Heart left ventricle (tissue), 16 donors: ENCODE measurements at regions not wholly inside any gene's neighbourhood (a gene's known extent, or its start where the extent isn't known, plus 50 kb on each side); places are given as distances from the start of the nearest gene placed in this dataset.
A peak's percentile ranks its signal among the peaks of the same experiment; 100 is the strongest.

Experiments used
- ATAC-seq, 4 donors: fragments of 200-7000 bp; cut with Tn5 transposase; one replicate each; pipeline ENCODE4 v1.9.1; 2020 to 2022; ENCODE audit warnings: moderate library complexity in 4 of 4, mild to moderate bottlenecking in 3 of 4, moderate number of reproducible peaks in 1 of 4
- DNase-seq, 5 donors: peaks; one replicate each; pipeline ENCODE4 v3.0.0-alpha.2; 2020
- H3K27ac ChIP-seq, 12 donors: fragments of 200-600 bp; sonication (generic) in 4 of 12; one replicate each; pipeline versions ENCODE4 v1.5.0 to v1.8.0; 2016 to 2022; ENCODE audit warnings: mild to moderate bottlenecking in 2 of 12
- H3K27me3 ChIP-seq, 9 donors: fragments of 200-600 bp; sonication (generic) in 2 of 9; one replicate each; pipeline versions ENCODE4 v1.5.1 to v1.8.0; 2016 to 2022; ENCODE audit warnings: mild to moderate bottlenecking in 3 of 9
- H3K36me3 ChIP-seq, 9 donors: fragments of 200-600 bp; sonication (generic) in 2 of 9; one replicate each; pipeline versions ENCODE4 v1.5.0 to v1.8.0; 2018 to 2022; ENCODE audit warnings: mild to moderate bottlenecking in 2 of 9
- H3K4me1 ChIP-seq, 12 donors: fragments of 200-600 bp; sonication (generic) in 4 of 12; one replicate each; pipeline versions ENCODE4 v1.5.0 to v1.8.0; 2016 to 2022; ENCODE audit warnings: mild to moderate bottlenecking in 3 of 12
- H3K4me3 ChIP-seq, 12 donors: fragments of 200-600 bp; sonication (generic) in 4 of 12; one replicate each; pipeline versions ENCODE4 v1.5.0 to v1.8.0; 2017 to 2022; ENCODE audit warnings: mild to moderate bottlenecking in 9 of 12, moderate library complexity in 4 of 12
- H3K9me3 ChIP-seq, 12 donors: fragments of 200-600 bp; sonication (generic) in 4 of 12; one replicate each; pipeline versions ENCODE4 v1.5.0 to v1.8.0; 2016 to 2022; ENCODE audit warnings: mild to moderate bottlenecking in 1 of 12
- CTCF ChIP-seq, 12 donors: fragments of 200-600 bp; sonication (generic) in 4 of 12; IDR thresholded peaks; one replicate each; pipeline versions ENCODE4 v1.5.0 to v1.8.0; 2018 to 2022; ENCODE audit warnings: antibody characterized with exemption in 12 of 12, mild to moderate bottlenecking in 5 of 12
- POLR2A ChIP-seq, 2 donors: fragments of 450-650 bp; IDR thresholded peaks; one replicate each; pipeline ENCODE4 v1.6.1; 2017; ENCODE audit warnings: antibody characterized with exemption in 2 of 2, mild to moderate bottlenecking in 2 of 2, moderate library complexity in 2 of 2
- WGBS, 4 donors: extraction: QIAGEN DNeasy Blood & Tissue Kit in 2 of 4; methylation state at CpG; one replicate each; pipeline versions ENCODE4 v1.1.5 to v1.1.7; 2013 to 2018; 5-methylcytosine and 5-hydroxymethylcytosine counted together
- intact Hi-C, 10 donors: fragments of 100-400 bp; cut with DNase I; formaldehyde crosslinking; loops; one replicate each; pipeline versions ENCODE4 v1.11.1 to v1.14.2; 2022
- donor health status: ischemic (EF 13 %, LVEDD 7.1; RV severe dilation, severe dysfunction).
- donor health status: healthy with polysubstance abuse.
- donor health status: DM: no; HTN: yes; CAD: no.
- donor health status: DM: no; HTN: no; CAD: no.
- donor health status: ischemic (EF 25% LVEDD 6.9; RV normal size, moderate dysfunction).
- donor health status: ischemic (EF 25% LVEDD 5.7; RV mildly dilated, moderate dysfunction).
- donor health status: healthy.
- donor health status: DM: yes; HTN: yes; CAD: no.
- donor health status: ischemic (EF 35%, LVEDD 5.7; RV mildly dilated, moderate dysfunction).
- donor health status: nonischemic (EF 11% LVEDD 7.7; RV severe dilation, severe dysfunction).
- donor health status: DM: yes; HTN: yes; CAD: no.
- donor health status: PGD.
- donor health status: ischemic (EF 29% LVEDD 5.4; RV normal size, mild dysfunction).
- donor health status: nonischemic (EF 23%, LVEDD 6.1; RV moderate dilation, normal function).

GRCh38 chr6:40642190-40642589 is 55.0 kb upstream of the LRFN2 start:
- H3K9me3 ChIP-seq, result peaks cover 0 to 5% (median 0%) of the 10 kb centered on the region in 12 donors
- no peak for ATAC-seq
- WGBS, 4 donors, result 90 to 96% (median 92%) methylated on average over 5 of the region's 5 CpGs
- no peak overlapping the region for H3K27ac ChIP-seq
- intact Hi-C loops, result no loop called here
- TF ChIP-seq CTCF (IDR thresholded peaks at IDR 0.05) (no peak), POLR2A (IDR thresholded peaks at IDR 0.05) (no peak)
- DNase-seq, result no peak
- no peaks in the 10 kb centered on the region for H3K36me3 ChIP-seq
- H3K4me3 ChIP-seq, result no peak overlapping the region
- H3K4me1 ChIP-seq, result peaks cover 0 to 6% (median 0%) of the 10 kb centered on the region in 12 donors
- H3K27me3 ChIP-seq, result peaks cover 0 to 33% (median 0%) of the 10 kb centered on the region in 9 donors

DNA sequence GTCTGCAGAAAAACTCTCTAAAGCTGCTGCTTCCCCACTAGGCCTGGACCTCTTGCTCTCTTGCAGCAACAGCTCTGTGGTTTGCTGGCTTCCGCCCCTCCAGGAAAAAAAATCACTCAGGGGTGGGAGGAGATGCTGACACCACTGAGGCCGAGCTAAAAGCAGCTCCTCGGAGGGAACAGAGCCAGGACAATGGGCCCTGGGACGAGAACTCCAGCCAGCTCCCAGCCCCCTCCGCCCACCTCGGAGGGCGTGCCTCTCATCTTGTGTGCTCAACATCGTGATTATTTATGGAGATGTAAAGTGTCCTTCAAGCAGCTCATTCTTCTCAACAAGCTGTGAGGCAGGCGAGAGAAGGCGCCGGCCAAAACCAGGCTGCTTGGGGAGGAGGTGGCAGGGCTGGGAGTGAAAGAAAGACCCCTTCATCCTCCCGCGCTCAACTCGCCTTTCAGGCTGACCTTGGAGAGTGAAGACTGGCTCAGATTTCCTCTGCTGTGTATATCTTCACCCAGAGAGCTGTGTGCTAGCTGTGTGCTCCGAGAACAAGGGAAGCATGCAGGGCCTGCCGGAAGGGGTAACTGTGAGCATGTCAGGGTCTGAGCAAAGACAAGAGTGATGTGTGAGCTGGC is 53.5 kb upstream of the LRFN2 start:
- Histone ChIP-seq H3K4me1 (peaks cover 0 to 6% (median 0%) of the 10 kb centered on the region in 12 donors), H3K36me3 (no peaks in the 10 kb centered on the region), H3K9me3 (peaks cover 0 to 5% (median 0%) of the 10 kb centered on the region in 12 donors), H3K27me3 (peaks cover 0 to 27% (median 0%) of the 10 kb centered on the region in 9 donors), H3K27ac (no peak overlapping the region), H3K4me3 (no peak overlapping the region)
- DNase-seq, result peak in 2 of 5 donors; percentile 10 to 22
- WGBS, 4 donors, result 29 to 37% (median 33%) methylated on average over 16 of the region's 16 CpGs
- ATAC-seq, result peak in 3 of 4 donors; percentile 22 to 44 (median 42)
- TF ChIP-seq POLR2A (IDR thresholded peaks at IDR 0.05), result no peak
- no peak for TF ChIP-seq CTCF (IDR thresholded peaks at IDR 0.05)
- intact Hi-C loops, result no loop called here
